HG03039 (cell line): ENCODE measurements at regions not wholly inside any gene's neighbourhood (a gene's known extent, or its start where the extent isn't known, plus 50 kb on each side); places are given as distances from the start of the nearest gene placed in this dataset.
A peak's percentile ranks its signal among the peaks of the same experiment; 100 is the strongest.
"Not testable (repeated sequence)": the region's sequence is repeated elsewhere in the genome, so short reads cannot be mapped to it uniquely, and the experiment has no call there.

Source experiments
- ATAC-seq: cut with Tn5 transposase; IDR thresholded peaks from one replicate; pipeline ENCODE4 v1.9.1; 2021; ENCODE audit warnings: mild to moderate bottlenecking, moderate library complexity; ENCODE audit not compliant: unreplicated experiment

GRCh38 chrY:17593748-17594147 is 286.3 kb downstream of the CDY2B start:
- ATAC-seq: not testable (repeated sequence)

DNA sequence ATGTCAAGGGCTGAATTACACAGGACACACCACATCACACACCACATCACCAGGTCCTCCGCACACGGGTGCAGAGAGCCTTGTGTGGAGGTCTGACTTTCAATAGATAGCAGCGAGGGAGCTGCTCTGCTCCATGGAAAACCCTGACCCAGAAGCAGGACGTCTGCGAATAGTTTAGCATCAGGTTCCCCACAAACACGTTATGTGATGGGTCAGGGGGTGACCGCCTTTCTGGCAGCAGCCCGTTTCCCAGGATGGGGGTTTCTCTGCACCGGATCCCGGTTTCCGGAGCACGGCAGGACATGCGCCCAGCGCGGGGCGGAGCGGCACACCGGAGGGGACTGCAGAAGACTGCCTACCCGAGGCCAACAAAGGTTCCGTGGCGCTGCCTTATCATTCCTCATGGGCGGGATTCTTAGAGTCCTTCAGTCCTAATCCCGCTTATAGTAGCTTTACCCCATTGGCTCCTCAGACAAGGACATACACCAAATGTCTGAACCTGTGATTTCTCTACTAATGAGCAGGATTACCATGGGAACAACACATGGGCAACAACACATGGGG is 300.0 kb downstream of the CDY2B start:
- ATAC-seq: not testable (repeated sequence)

DNA sequence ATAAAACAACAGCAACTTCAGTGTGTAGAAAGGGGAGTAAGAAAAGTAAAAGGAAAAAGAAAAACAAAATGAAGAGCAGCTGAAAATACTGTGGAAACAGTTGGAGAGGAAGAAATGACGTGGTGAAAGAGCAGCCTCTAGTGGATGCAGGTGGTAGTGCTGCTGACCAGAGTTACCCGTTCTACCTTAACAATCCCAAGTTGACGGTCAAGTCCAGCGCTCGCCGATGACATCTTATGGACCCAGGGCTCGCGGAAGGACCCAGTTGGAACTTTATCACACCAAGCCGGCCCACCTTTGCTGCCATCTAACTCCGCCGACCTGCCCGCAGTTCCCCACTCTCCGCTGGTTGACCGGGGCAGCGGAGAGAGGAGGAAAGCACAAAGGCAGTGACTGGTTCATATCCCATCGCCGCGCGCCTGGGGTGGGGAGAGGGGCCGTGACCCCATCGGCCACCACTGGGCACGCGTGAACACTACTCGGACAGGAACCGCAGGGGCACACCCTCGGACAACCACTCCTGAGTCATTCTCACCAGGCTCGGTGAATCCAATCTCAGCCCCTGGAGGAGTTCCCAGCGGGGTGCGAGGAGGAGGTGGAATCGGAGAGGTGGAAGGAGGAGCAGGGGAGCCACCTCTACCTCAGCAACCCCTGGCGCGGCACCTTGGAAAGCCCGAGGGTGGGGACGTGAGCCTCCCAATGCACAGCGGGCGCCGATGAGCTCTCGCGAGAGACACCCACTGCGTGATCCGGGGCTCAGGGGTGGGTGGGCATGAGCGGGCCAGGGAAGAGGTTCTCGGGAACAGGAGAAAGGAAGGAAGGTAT is 300.7 kb downstream of the CDY2B start:
- peak; percentile 65 for ATAC-seq

GRCh38 chrY:17563114-17563513 is 316.9 kb downstream of the CDY2B start:
- not testable (repeated sequence) for ATAC-seq
